ENCODE measurements at regions not wholly inside any gene's neighbourhood (a gene's known extent, or its start where the extent isn't known, plus 50 kb on each side); places are given as distances from the start of the nearest gene placed in this dataset.

- no peak for DNase-seq (ENCODE audit: low read depth)
- Histone ChIP-seq H3K36me3 (ENCODE audit: control insufficient read depth, insufficient read depth, low read length) (no peaks in the 10 kb centered on the region), H3K4me3 (ENCODE audit: low read depth, low read length) (no peak overlapping the region), H3K27me3 (ENCODE audit: control insufficient read depth, insufficient read depth, low read length) (no peaks in the 10 kb centered on the region)
- ChIA-PET POLR2A (no interaction called here), CTCF (no interaction called here)
- no peak for TF ChIP-seq CTCF (IDR thresholded peaks at IDR 0.05; ENCODE audit: insufficient read depth, low read depth, low read length)
Measured at GRCh38 chr18:78670778-78671391, 308.7 kb upstream of the SALL3 start.

- CTCF ChIA-PET: interaction anchor here (0.6 kb wide), 1 partner anchor 148 kb away, joined by 5 read pairs; no protein-coding TSS in a partner anchor
- POLR2A ChIA-PET: no interaction called here
- no peak for TF ChIP-seq CTCF (IDR thresholded peaks at IDR 0.05; ENCODE audit: insufficient read depth, low read depth, low read length)
- H3K4me3 ChIP-seq (ENCODE audit: low read depth, low read length): no peak overlapping the region
- no peak for DNase-seq (ENCODE audit: low read depth)
- H3K36me3 ChIP-seq (ENCODE audit: control insufficient read depth, insufficient read depth, low read length): no peaks in the 10 kb centered on the region
- H3K27me3 ChIP-seq (ENCODE audit: control insufficient read depth, insufficient read depth, low read length): no peaks in the 10 kb centered on the region
Measured at GRCh38 chr18:78671551-78671950, 308.1 kb upstream of the SALL3 start.

DNA sequence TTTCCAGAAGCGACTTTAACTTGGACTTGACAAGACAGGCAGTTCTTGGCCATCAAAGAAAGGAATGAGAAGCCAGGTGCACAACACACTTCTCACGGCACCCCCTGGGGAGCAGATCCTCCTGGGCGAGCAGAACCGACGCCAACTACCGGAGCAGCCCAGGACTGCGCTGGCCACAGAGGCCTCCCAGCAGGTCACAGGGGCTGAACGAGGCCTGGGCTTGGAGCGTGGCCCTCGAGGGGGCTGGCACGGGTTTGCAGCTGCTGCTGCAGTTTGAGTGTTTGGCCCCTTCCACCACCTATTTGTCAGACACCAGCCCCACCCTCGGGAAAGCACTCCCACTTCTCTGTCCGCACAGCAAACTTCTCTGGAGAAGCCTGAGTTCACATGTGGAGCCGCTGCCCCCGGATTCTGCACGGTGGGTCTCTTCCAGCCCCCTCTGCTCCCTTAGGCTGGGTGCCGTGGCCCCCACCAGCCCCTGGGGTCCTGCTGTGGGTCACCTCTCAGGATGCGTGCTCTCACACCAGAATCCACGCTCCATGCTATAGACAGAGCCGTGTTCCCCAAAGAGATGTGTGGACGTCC lies 306.7 kb upstream of the SALL3 start:
- no peak for TF ChIP-seq CTCF (IDR thresholded peaks at IDR 0.05; ENCODE audit: insufficient read depth, low read depth, low read length)
- H3K4me3 ChIP-seq (ENCODE audit: low read depth, low read length): no peak overlapping the region
- no peak for DNase-seq (ENCODE audit: low read depth)
- H3K36me3 ChIP-seq (ENCODE audit: control insufficient read depth, insufficient read depth, low read length): no peaks in the 10 kb centered on the region
- no peaks in the 10 kb centered on the region for H3K27me3 ChIP-seq (ENCODE audit: control insufficient read depth, insufficient read depth, low read length)
- ChIA-PET CTCF (no interaction called here), POLR2A (no interaction called here)

- no peak overlapping the region for H3K4me3 ChIP-seq (ENCODE audit: low read depth, low read length)
- POLR2A ChIA-PET: no interaction called here
- no peak for DNase-seq (ENCODE audit: low read depth)
- no peak for TF ChIP-seq CTCF (IDR thresholded peaks at IDR 0.05; ENCODE audit: insufficient read depth, low read depth, low read length)
- H3K36me3 ChIP-seq (ENCODE audit: control insufficient read depth, insufficient read depth, low read length): no peaks in the 10 kb centered on the region
- CTCF ChIA-PET: no interaction called here
- no peaks in the 10 kb centered on the region for H3K27me3 ChIP-seq (ENCODE audit: control insufficient read depth, insufficient read depth, low read length)
Measured at GRCh38 chr18:78673516-78674321, 305.9 kb upstream of the SALL3 start.

- DNase-seq (ENCODE audit: low read depth): no peak
- ChIA-PET CTCF (no interaction called here), POLR2A (no interaction called here)
- Histone ChIP-seq H3K27me3 (ENCODE audit: control insufficient read depth, insufficient read depth, low read length) (no peaks in the 10 kb centered on the region), H3K4me3 (ENCODE audit: low read depth, low read length) (no peak overlapping the region), H3K36me3 (ENCODE audit: control insufficient read depth, insufficient read depth, low read length) (no peaks in the 10 kb centered on the region)
- TF ChIP-seq CTCF (IDR thresholded peaks at IDR 0.05; ENCODE audit: insufficient read depth, low read depth, low read length): no peak
Measured at GRCh38 chr18:78675231-78675630, 304.4 kb upstream of the SALL3 start.
